ENCODE measurements at regions not wholly inside any gene's neighbourhood (a gene's known extent, or its start where the extent isn't known, plus 50 kb on each side); places are given as distances from the start of the nearest gene placed in this dataset.
A peak's percentile ranks its signal among the peaks of the same experiment; 100 is the strongest.
"Not testable (repeated sequence)": the region's sequence is repeated elsewhere in the genome, so short reads cannot be mapped to it uniquely, and the experiment has no call there.

GRCh38 chr9:16278326-16278999 lies 592.0 kb downstream of the BNC2 start:
- DNase-seq, result no peak

- DNase-seq, result no peak
These were observed 588.8 kb downstream of the BNC2 start for GRCh38 chr9:16281707-16282106.

GRCh38 chr9:16282216-16282615 lies 588.3 kb downstream of the BNC2 start:
- no peak for DNase-seq

GRCh38 chr9:16282718-16283117 lies 587.8 kb downstream of the BNC2 start:
- no peak for DNase-seq

- DNase-seq, result no peak
These were observed 584.3 kb downstream of the BNC2 start for GRCh38 chr9:16286160-16286559.

- DNase-seq, result no peak
These were observed 580.8 kb downstream of the BNC2 start for GRCh38 chr9:16289639-16290038.

- DNase-seq, result no peak
These were observed 580.3 kb downstream of the BNC2 start for GRCh38 chr9:16290169-16290568.

- no peak for DNase-seq
These were observed 578.5 kb downstream of the BNC2 start for GRCh38 chr9:16291921-16292320.

- no peak for DNase-seq
These were observed 576.9 kb downstream of the BNC2 start for GRCh38 chr9:16293610-16294009.

- peak; percentile 55 for DNase-seq
These were observed 576.2 kb downstream of the BNC2 start for GRCh38 chr9:16294133-16294770.

- not testable (repeated sequence) for DNase-seq
These were observed 575.5 kb downstream of the BNC2 start for GRCh38 chr9:16294940-16295339.

GRCh38 chr9:16299368-16299767 lies 571.1 kb downstream of the BNC2 start:
- not testable (repeated sequence) for DNase-seq

- no peak for DNase-seq
These were observed 567.0 kb downstream of the BNC2 start for GRCh38 chr9:16303506-16303905.

- DNase-seq, result no peak
These were observed 566.2 kb downstream of the BNC2 start for GRCh38 chr9:16304301-16304700.

- no peak for DNase-seq
These were observed 563.9 kb downstream of the BNC2 start for GRCh38 chr9:16306586-16306985.

GRCh38 chr9:16307626-16308195 lies 562.8 kb downstream of the BNC2 start:
- DNase-seq, result no peak

- no peak for DNase-seq
These were observed 561.8 kb downstream of the BNC2 start for GRCh38 chr9:16308645-16309044.

- no peak for DNase-seq
These were observed 561.4 kb downstream of the BNC2 start for GRCh38 chr9:16309082-16309468.

- no peak for DNase-seq
These were observed 560.8 kb downstream of the BNC2 start for GRCh38 chr9:16309469-16310271.

GRCh38 chr9:16310278-16311110 lies 560.0 kb downstream of the BNC2 start:
- no peak for DNase-seq

GRCh38 chr9:16312116-16312515 lies 558.4 kb downstream of the BNC2 start:
- no peak for DNase-seq

- DNase-seq, result no peak
These were observed 557.4 kb downstream of the BNC2 start for GRCh38 chr9:16312962-16313546.

Data from NCI-H226 (cell line).